ENCODE measurements at regions not wholly inside any gene's neighbourhood (a gene's known extent, or its start where the extent isn't known, plus 50 kb on each side); places are given as distances from the start of the nearest gene placed in this dataset.
"Not testable (repeated sequence)": the region's sequence is repeated elsewhere in the genome, so short reads cannot be mapped to it uniquely, and the experiment has no call there.

DNA sequence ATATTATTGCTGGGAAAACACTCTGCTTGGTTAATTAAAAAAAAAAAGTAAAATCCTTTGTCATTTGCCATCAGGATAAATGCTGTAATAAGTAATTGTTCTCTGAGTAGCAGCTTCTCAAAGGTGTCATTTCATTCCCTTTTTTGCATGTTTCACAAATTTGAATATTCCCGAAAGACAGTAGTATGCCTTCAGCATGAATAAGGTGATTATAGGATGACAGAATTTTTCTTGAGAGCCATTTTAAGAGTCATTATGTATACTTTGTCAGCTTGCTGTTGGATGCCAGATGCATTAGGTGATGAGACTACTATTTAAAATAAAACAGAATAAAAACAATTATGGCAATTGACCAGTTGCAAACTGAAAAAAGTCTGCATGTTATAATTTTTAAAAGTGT is 200.7 kb downstream of the HDGFL1 start:
- Histone ChIP-seq H3K4me1 (no peaks in the 10 kb centered on the region), H3K27me3 (ENCODE audit: insufficient read depth in 3 of 3, low read length in 2 of 3) (no peaks in the 10 kb centered on the region), H3K9me3 (no peaks in the 10 kb centered on the region), H3K36me3 (ENCODE audit: insufficient read depth in 1 of 2, low read depth in 1 of 2) (no peaks in the 10 kb centered on the region), H3K27ac (no peak overlapping the region), H3K4me3 (no peak overlapping the region)
- WGBS, 3 donors = 91 to 98% (median 97%) methylated on average over 1 of the region's 1 CpG
- no peak for ATAC-seq
- DNase-seq = no peak
- intact Hi-C loops (cut with DNase I) = no loop called here
- TF ChIP-seq, protein P1, sequence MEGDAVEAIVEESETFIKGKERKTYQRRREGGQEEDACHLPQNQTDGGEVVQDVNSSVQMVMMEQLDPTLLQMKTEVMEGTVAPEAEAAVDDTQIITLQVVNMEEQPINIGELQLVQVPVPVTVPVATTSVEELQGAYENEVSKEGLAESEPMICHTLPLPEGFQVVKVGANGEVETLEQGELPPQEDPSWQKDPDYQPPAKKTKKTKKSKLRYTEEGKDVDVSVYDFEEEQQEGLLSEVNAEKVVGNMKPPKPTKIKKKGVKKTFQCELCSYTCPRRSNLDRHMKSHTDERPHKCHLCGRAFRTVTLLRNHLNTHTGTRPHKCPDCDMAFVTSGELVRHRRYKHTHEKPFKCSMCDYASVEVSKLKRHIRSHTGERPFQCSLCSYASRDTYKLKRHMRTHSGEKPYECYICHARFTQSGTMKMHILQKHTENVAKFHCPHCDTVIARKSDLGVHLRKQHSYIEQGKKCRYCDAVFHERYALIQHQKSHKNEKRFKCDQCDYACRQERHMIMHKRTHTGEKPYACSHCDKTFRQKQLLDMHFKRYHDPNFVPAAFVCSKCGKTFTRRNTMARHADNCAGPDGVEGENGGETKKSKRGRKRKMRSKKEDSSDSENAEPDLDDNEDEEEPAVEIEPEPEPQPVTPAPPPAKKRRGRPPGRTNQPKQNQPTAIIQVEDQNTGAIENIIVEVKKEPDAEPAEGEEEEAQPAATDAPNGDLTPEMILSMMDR (IDR thresholded peaks at IDR 0.05) = no peak

DNA sequence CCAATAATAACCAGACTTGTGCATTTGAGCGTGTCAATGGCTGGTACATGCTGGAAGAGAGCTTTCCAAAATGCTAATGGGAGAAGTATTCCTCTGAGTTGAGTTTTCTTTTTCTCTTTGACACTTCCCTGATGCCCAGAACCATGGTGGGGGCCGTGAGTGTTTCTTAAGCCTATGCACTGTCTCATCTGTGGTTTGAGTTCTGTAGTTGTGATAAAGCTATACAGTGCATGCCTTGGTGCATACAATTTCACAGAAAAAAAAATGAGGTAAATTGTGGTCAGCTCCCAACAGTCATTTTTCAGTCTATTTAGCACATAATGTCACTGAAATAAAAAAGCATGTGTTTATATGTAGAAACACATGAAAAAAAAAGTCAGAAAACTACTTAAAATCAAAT is 204.8 kb downstream of the HDGFL1 start:
- WGBS, 3 donors = 38 to 47% (median 39%) methylated on average over 2 of the region's 2 CpGs
- no peak for DNase-seq
- intact Hi-C loops (cut with DNase I) = no loop called here
- ATAC-seq = no peak
- TF ChIP-seq, protein P1 (IDR thresholded peaks at IDR 0.05) = no peak
- no peaks in the 10 kb centered on the region for H3K27me3 ChIP-seq (ENCODE audit: insufficient read depth in 3 of 3, low read length in 2 of 3)
- no peaks in the 10 kb centered on the region for H3K4me1 ChIP-seq
- H3K27ac ChIP-seq = no peak overlapping the region
- H3K4me3 ChIP-seq = no peak overlapping the region
- no peaks in the 10 kb centered on the region for H3K36me3 ChIP-seq (ENCODE audit: insufficient read depth in 1 of 2, low read depth in 1 of 2)
- peaks cover 11% of the 10 kb centered on the region for H3K9me3 ChIP-seq

DNA sequence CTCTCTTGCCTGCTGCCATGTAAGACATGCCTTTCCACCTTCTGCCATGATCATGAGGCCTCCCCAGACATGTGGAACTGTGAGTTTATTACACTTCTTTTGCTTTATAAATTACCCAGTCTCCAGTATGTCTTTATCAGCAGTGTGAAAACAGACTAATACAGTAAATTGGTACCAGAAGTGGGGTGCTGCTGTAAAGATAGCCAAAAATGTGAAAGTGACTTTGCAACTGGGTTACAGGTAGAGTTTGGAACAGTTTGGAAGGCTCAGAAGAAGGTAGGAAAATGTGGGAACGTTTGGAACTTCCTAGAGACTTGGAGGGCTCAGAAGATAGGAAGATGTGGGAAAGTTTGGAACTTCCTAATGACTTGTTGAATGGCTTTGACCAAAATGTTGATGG is 209.1 kb downstream of the HDGFL1 start:
- DNase-seq; H3K27me3 ChIP-seq (ENCODE audit: insufficient read depth in 3 of 3, low read length in 2 of 3); ATAC-seq; H3K4me3 ChIP-seq; H3K27ac ChIP-seq; H3K4me1 ChIP-seq; H3K36me3 ChIP-seq (ENCODE audit: insufficient read depth in 1 of 2, low read depth in 1 of 2); intact Hi-C loops (cut with DNase I): not testable (repeated sequence)
- H3K9me3 ChIP-seq = peaks cover 12% of the 10 kb centered on the region
- WGBS, 3 donors = 36 to 39% (median 36%) methylated on average over 1 of the region's 1 CpG

DNA sequence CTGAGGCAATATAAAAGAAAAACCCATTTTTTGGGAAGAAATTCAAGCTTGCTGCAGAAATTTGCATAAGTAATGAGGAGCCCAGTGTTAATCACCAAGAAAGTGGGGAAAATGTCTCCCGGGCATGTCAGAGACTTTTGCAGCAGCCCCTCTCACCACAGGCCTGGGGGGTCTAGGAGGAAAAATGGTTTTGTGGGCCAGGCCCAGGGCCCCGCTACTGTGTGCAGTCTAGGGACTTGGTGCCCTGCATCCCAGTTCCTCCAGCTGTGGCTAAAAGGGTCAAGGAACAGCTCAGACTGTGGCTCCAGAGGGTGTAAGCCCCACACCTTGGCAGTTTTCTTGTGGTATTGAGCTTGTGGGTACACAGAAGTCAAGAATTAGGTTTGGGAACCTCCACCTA is 209.7 kb downstream of the HDGFL1 start:
- no peaks in the 10 kb centered on the region for H3K36me3 ChIP-seq (ENCODE audit: insufficient read depth in 1 of 2, low read depth in 1 of 2)
- TF ChIP-seq, protein P1 (IDR thresholded peaks at IDR 0.05) = no peak
- no peak overlapping the region for H3K4me3 ChIP-seq
- H3K27ac ChIP-seq = no peak overlapping the region
- peaks cover 12% of the 10 kb centered on the region for H3K9me3 ChIP-seq
- 97 to 100% (median 98%) methylated on average over 2 of the region's 2 CpGs for WGBS, 3 donors
- no peak for DNase-seq
- H3K4me1 ChIP-seq = no peaks in the 10 kb centered on the region
- intact Hi-C loops (cut with DNase I) = no loop called here
- no peaks in the 10 kb centered on the region for H3K27me3 ChIP-seq (ENCODE audit: insufficient read depth in 3 of 3, low read length in 2 of 3)
- ATAC-seq = no peak

DNA sequence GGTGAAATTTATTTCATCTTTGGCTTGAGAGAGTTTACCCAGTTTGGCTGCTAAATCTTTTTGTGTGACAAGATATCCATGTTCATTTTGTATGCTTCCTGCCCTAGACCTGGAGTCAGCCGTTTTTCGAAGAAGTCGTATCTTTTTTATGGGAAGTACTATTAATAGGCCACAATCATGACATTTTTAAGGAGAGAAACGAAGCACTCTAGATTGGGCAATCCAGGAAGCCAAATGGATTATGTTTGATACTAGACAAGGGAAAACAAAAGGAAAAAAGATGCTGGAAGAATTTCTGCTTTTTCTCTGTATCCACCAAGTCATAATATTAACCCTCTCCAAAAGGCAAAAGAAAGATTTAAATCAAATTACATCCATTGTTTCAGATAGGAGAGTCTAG is 214.6 kb downstream of the HDGFL1 start:
- Histone ChIP-seq H3K4me1 (no peaks in the 10 kb centered on the region), H3K36me3 (ENCODE audit: insufficient read depth in 1 of 2, low read depth in 1 of 2) (no peaks in the 10 kb centered on the region), H3K27ac (no peak overlapping the region), H3K4me3 (no peak overlapping the region), H3K27me3 (ENCODE audit: insufficient read depth in 3 of 3, low read length in 2 of 3) (no peaks in the 10 kb centered on the region), H3K9me3 (peaks cover 3% of the 10 kb centered on the region)
- no peak for ATAC-seq
- intact Hi-C loops (cut with DNase I) = no loop called here
- DNase-seq = no peak
- TF ChIP-seq, protein P1 (IDR thresholded peaks at IDR 0.05) = no peak
- 16 to 49% (median 34%) methylated on average over 4 of the region's 4 CpGs for WGBS, 3 donors
